ENCODE measurements at regions not wholly inside any gene's neighbourhood (a gene's known extent, or its start where the extent isn't known, plus 50 kb on each side); places are given as distances from the start of the nearest gene placed in this dataset.
"Not testable (repeated sequence)": the region's sequence is repeated elsewhere in the genome, so short reads cannot be mapped to it uniquely, and the experiment has no call there.

- Histone ChIP-seq H3K27me3 (ENCODE audit: control insufficient read depth in 5 of 5, insufficient read depth in 4 of 5, low read length in 5 of 5) (no peaks in the 10 kb centered on the region), H3K27ac (ENCODE audit: low read depth, low read length) (no peak overlapping the region), H3K4me3 (ENCODE audit: low read depth in 1 of 5, low read length in 5 of 5) (no peak overlapping the region), H3K4me1 (ENCODE audit: control insufficient read depth in 5 of 5, insufficient read depth in 5 of 5, low read length in 5 of 5) (no peaks in the 10 kb centered on the region), H3K36me3 (ENCODE audit: control insufficient read depth in 5 of 5, insufficient read depth in 5 of 5, low read length in 5 of 5) (no peaks in the 10 kb centered on the region), H3K9ac (ENCODE audit: low read length in 5 of 5) (no peak overlapping the region), H3K9me3 (ENCODE audit: control insufficient read depth in 5 of 5, low read length in 5 of 5) (no peaks in the 10 kb centered on the region)
Measured at GRCh38 chr10:26355241-26355640, 82.9 kb upstream of the APBB1IP start.

GRCh38 chr10:26357203-26357602, 80.9 kb upstream of the APBB1IP start:
- no peaks in the 10 kb centered on the region for H3K36me3 ChIP-seq (ENCODE audit: control insufficient read depth in 5 of 5, insufficient read depth in 5 of 5, low read length in 5 of 5)
- H3K4me3 ChIP-seq (ENCODE audit: low read depth in 1 of 5, low read length in 5 of 5) = no peak overlapping the region
- no peak overlapping the region for H3K27ac ChIP-seq (ENCODE audit: low read depth, low read length)
- H3K9ac ChIP-seq (ENCODE audit: low read length in 5 of 5) = no peak overlapping the region
- H3K27me3 ChIP-seq (ENCODE audit: control insufficient read depth in 5 of 5, insufficient read depth in 4 of 5, low read length in 5 of 5) = no peaks in the 10 kb centered on the region
- H3K4me1 ChIP-seq (ENCODE audit: control insufficient read depth in 5 of 5, insufficient read depth in 5 of 5, low read length in 5 of 5) = no peaks in the 10 kb centered on the region
- no peaks in the 10 kb centered on the region for H3K9me3 ChIP-seq (ENCODE audit: control insufficient read depth in 5 of 5, low read length in 5 of 5)

- Histone ChIP-seq H3K4me3 (ENCODE audit: low read depth in 1 of 5, low read length in 5 of 5) (no peak overlapping the region), H3K9me3 (ENCODE audit: control insufficient read depth in 5 of 5, low read length in 5 of 5) (no peaks in the 10 kb centered on the region), H3K9ac (ENCODE audit: low read length in 5 of 5) (no peak overlapping the region), H3K36me3 (ENCODE audit: control insufficient read depth in 5 of 5, insufficient read depth in 5 of 5, low read length in 5 of 5) (no peaks in the 10 kb centered on the region), H3K4me1 (ENCODE audit: control insufficient read depth in 5 of 5, insufficient read depth in 5 of 5, low read length in 5 of 5) (no peaks in the 10 kb centered on the region), H3K27ac (ENCODE audit: low read depth, low read length) (no peak overlapping the region), H3K27me3 (ENCODE audit: control insufficient read depth in 5 of 5, insufficient read depth in 4 of 5, low read length in 5 of 5) (no peaks in the 10 kb centered on the region)
Measured at GRCh38 chr10:26358071-26358470, 80.1 kb upstream of the APBB1IP start.

GRCh38 chr10:26359670-26360069, 78.5 kb upstream of the APBB1IP start:
- H3K27ac ChIP-seq (ENCODE audit: low read depth, low read length) = no peak overlapping the region

GRCh38 chr10:26361351-26361750, 76.8 kb upstream of the APBB1IP start:
- Histone ChIP-seq H3K27me3 (ENCODE audit: control insufficient read depth in 5 of 5, insufficient read depth in 4 of 5, low read length in 5 of 5) (no peaks in the 10 kb centered on the region), H3K9me3 (ENCODE audit: control insufficient read depth in 5 of 5, low read length in 5 of 5) (no peaks in the 10 kb centered on the region), H3K36me3 (ENCODE audit: control insufficient read depth in 5 of 5, insufficient read depth in 5 of 5, low read length in 5 of 5) (no peaks in the 10 kb centered on the region), H3K9ac (ENCODE audit: low read length in 5 of 5) (no peak overlapping the region), H3K4me3 (ENCODE audit: low read depth in 1 of 5, low read length in 5 of 5) (no peak overlapping the region), H3K4me1 (ENCODE audit: control insufficient read depth in 5 of 5, insufficient read depth in 5 of 5, low read length in 5 of 5) (no peaks in the 10 kb centered on the region), H3K27ac (ENCODE audit: low read depth, low read length) (no peak overlapping the region)

More at GRCh38 chr10:26359670-26360069, 78.5 kb upstream of the APBB1IP start:
- H3K36me3 ChIP-seq (ENCODE audit: control insufficient read depth in 5 of 5, insufficient read depth in 5 of 5, low read length in 5 of 5) = no peaks in the 10 kb centered on the region
- no peaks in the 10 kb centered on the region for H3K4me1 ChIP-seq (ENCODE audit: control insufficient read depth in 5 of 5, insufficient read depth in 5 of 5, low read length in 5 of 5)
- no peaks in the 10 kb centered on the region for H3K9me3 ChIP-seq (ENCODE audit: control insufficient read depth in 5 of 5, low read length in 5 of 5)
- H3K27me3 ChIP-seq (ENCODE audit: control insufficient read depth in 5 of 5, insufficient read depth in 4 of 5, low read length in 5 of 5) = no peaks in the 10 kb centered on the region
- no peak overlapping the region for H3K4me3 ChIP-seq (ENCODE audit: low read depth in 1 of 5, low read length in 5 of 5)
- no peak overlapping the region for H3K9ac ChIP-seq (ENCODE audit: low read length in 5 of 5)

GRCh38 chr10:26361971-26362370, 76.2 kb upstream of the APBB1IP start:
- H3K27ac ChIP-seq (ENCODE audit: low read depth, low read length) = no peak overlapping the region
- H3K9ac ChIP-seq (ENCODE audit: low read length in 5 of 5) = no peak overlapping the region
- no peaks in the 10 kb centered on the region for H3K4me1 ChIP-seq (ENCODE audit: control insufficient read depth in 5 of 5, insufficient read depth in 5 of 5, low read length in 5 of 5)
- H3K36me3 ChIP-seq (ENCODE audit: control insufficient read depth in 5 of 5, insufficient read depth in 5 of 5, low read length in 5 of 5) = no peaks in the 10 kb centered on the region
- no peaks in the 10 kb centered on the region for H3K9me3 ChIP-seq (ENCODE audit: control insufficient read depth in 5 of 5, low read length in 5 of 5)
- no peak overlapping the region for H3K4me3 ChIP-seq (ENCODE audit: low read depth in 1 of 5, low read length in 5 of 5)
- H3K27me3 ChIP-seq (ENCODE audit: control insufficient read depth in 5 of 5, insufficient read depth in 4 of 5, low read length in 5 of 5) = no peaks in the 10 kb centered on the region

- Histone ChIP-seq H3K36me3 (ENCODE audit: control insufficient read depth in 5 of 5, insufficient read depth in 5 of 5, low read length in 5 of 5) (no peaks in the 10 kb centered on the region), H3K4me3 (ENCODE audit: low read depth in 1 of 5, low read length in 5 of 5) (no peak overlapping the region), H3K9me3 (ENCODE audit: control insufficient read depth in 5 of 5, low read length in 5 of 5) (no peaks in the 10 kb centered on the region), H3K27me3 (ENCODE audit: control insufficient read depth in 5 of 5, insufficient read depth in 4 of 5, low read length in 5 of 5) (no peaks in the 10 kb centered on the region), H3K4me1 (ENCODE audit: control insufficient read depth in 5 of 5, insufficient read depth in 5 of 5, low read length in 5 of 5) (no peaks in the 10 kb centered on the region), H3K9ac (ENCODE audit: low read length in 5 of 5) (no peak overlapping the region), H3K27ac (ENCODE audit: low read depth, low read length) (no peak overlapping the region)
Measured at GRCh38 chr10:26365681-26366358, 72.3 kb upstream of the APBB1IP start.

- H3K9ac ChIP-seq (ENCODE audit: low read length in 5 of 5); H3K9me3 ChIP-seq (ENCODE audit: control insufficient read depth in 5 of 5, low read length in 5 of 5); H3K27ac ChIP-seq (ENCODE audit: low read depth, low read length); H3K27me3 ChIP-seq (ENCODE audit: control insufficient read depth in 5 of 5, insufficient read depth in 4 of 5, low read length in 5 of 5); H3K4me3 ChIP-seq (ENCODE audit: low read depth in 1 of 5, low read length in 5 of 5); H3K4me1 ChIP-seq (ENCODE audit: control insufficient read depth in 5 of 5, insufficient read depth in 5 of 5, low read length in 5 of 5); H3K36me3 ChIP-seq (ENCODE audit: control insufficient read depth in 5 of 5, insufficient read depth in 5 of 5, low read length in 5 of 5): not testable (repeated sequence)
Measured at GRCh38 chr10:26367035-26367434, 71.1 kb upstream of the APBB1IP start.

- no peak overlapping the region for H3K9ac ChIP-seq (ENCODE audit: low read length in 5 of 5)
- no peak overlapping the region for H3K27ac ChIP-seq (ENCODE audit: low read depth, low read length)
- no peaks in the 10 kb centered on the region for H3K4me1 ChIP-seq (ENCODE audit: control insufficient read depth in 5 of 5, insufficient read depth in 5 of 5, low read length in 5 of 5)
- no peaks in the 10 kb centered on the region for H3K36me3 ChIP-seq (ENCODE audit: control insufficient read depth in 5 of 5, insufficient read depth in 5 of 5, low read length in 5 of 5)
- no peaks in the 10 kb centered on the region for H3K9me3 ChIP-seq (ENCODE audit: control insufficient read depth in 5 of 5, low read length in 5 of 5)
- H3K27me3 ChIP-seq (ENCODE audit: control insufficient read depth in 5 of 5, insufficient read depth in 4 of 5, low read length in 5 of 5) = no peaks in the 10 kb centered on the region
- no peak overlapping the region for H3K4me3 ChIP-seq (ENCODE audit: low read depth in 1 of 5, low read length in 5 of 5)
Measured at GRCh38 chr10:26367771-26368170, 70.4 kb upstream of the APBB1IP start.

GRCh38 chr10:26368463-26368862, 69.7 kb upstream of the APBB1IP start:
- Histone ChIP-seq H3K27me3 (ENCODE audit: control insufficient read depth in 5 of 5, insufficient read depth in 4 of 5, low read length in 5 of 5) (no peaks in the 10 kb centered on the region), H3K9ac (ENCODE audit: low read length in 5 of 5) (no peak overlapping the region), H3K9me3 (ENCODE audit: control insufficient read depth in 5 of 5, low read length in 5 of 5) (no peaks in the 10 kb centered on the region), H3K4me3 (ENCODE audit: low read depth in 1 of 5, low read length in 5 of 5) (no peak overlapping the region), H3K4me1 (ENCODE audit: control insufficient read depth in 5 of 5, insufficient read depth in 5 of 5, low read length in 5 of 5) (peaks cover 0 to 5% (median 0%) of the 10 kb centered on the region in 5 donors), H3K27ac (ENCODE audit: low read depth, low read length) (no peak overlapping the region), H3K36me3 (ENCODE audit: control insufficient read depth in 5 of 5, insufficient read depth in 5 of 5, low read length in 5 of 5) (no peaks in the 10 kb centered on the region)
